H1 (cell line): ENCODE measurements at regions not wholly inside any gene's neighbourhood (a gene's known extent, or its start where the extent isn't known, plus 50 kb on each side); places are given as distances from the start of the nearest gene placed in this dataset.

Experiments used
- MAFK ChIP-seq: IDR thresholded peaks from 2 replicates; pipeline ENCODE4 v1.6.1; 2012; ENCODE audit warnings: low read depth, mild to moderate bottlenecking, improper control_type of control experiment, low read length
- RAD21 ChIP-seq, 2 experiments: IDR thresholded peaks in 1 of 2; conservative IDR thresholded peaks in 1 of 2; 2 replicates each; pipeline ENCODE4 v1.6.1; 2011; ENCODE audit warnings: low read depth in 2 of 2, low read length in 2 of 2, improper control_type of control experiment in 1 of 2, inconsistent platforms in 1 of 2, mild to moderate bottlenecking in 1 of 2, moderate library complexity in 1 of 2
- TF ChIP-seq, protein P1 (sequence below), 3 experiments: IDR thresholded peaks; 1 replicate in 2 of 3; 2 replicates in 1 of 3; pipeline versions ENCODE4 v1.5.1 to v1.6.1; 2011; ENCODE audit warnings: low read length in 3 of 3, mild to moderate bottlenecking in 3 of 3, inconsistent platforms in 2 of 3, low read depth in 1 of 3, moderate library complexity in 1 of 3; ENCODE audit not compliant: insufficient read depth in 1 of 3; ENCODE audit errors: control extremely low read depth in 1 of 3

DNA sequence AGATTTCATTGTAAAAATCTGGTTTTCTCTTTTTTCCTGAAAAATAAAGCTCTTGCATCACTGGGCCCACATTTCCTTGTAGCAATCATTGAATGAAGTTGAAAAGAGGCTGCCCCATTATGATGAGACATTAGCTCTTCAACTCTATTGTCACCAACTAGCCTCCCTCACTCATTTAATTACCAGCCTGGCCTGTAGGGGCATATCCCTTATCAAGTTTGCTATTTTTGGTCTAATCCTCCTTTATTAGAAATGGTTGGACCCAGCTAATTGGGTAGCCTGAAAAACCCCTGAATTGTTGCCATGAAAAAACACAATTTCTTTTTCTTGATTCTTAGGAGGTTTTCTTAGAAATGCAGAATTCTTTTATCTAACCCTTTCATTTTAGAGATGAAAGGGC is 164.6 kb upstream of the CASK start:
- no peak for TF ChIP-seq MAFK
- TF ChIP-seq, protein P1, sequence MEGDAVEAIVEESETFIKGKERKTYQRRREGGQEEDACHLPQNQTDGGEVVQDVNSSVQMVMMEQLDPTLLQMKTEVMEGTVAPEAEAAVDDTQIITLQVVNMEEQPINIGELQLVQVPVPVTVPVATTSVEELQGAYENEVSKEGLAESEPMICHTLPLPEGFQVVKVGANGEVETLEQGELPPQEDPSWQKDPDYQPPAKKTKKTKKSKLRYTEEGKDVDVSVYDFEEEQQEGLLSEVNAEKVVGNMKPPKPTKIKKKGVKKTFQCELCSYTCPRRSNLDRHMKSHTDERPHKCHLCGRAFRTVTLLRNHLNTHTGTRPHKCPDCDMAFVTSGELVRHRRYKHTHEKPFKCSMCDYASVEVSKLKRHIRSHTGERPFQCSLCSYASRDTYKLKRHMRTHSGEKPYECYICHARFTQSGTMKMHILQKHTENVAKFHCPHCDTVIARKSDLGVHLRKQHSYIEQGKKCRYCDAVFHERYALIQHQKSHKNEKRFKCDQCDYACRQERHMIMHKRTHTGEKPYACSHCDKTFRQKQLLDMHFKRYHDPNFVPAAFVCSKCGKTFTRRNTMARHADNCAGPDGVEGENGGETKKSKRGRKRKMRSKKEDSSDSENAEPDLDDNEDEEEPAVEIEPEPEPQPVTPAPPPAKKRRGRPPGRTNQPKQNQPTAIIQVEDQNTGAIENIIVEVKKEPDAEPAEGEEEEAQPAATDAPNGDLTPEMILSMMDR (IDR thresholded peaks at IDR 0.05; ENCODE audit: control extremely low read depth in 1 of 3, insufficient read depth in 1 of 3, low read depth in 1 of 3, low read length in 3 of 3), result peak in 1 of 3 experiments; percentile 25; a peak in 1 of 4 replicates
- no peak; a peak in 1 of 4 replicates for TF ChIP-seq RAD21 (IDR thresholded peaks at IDR 0.05 in 1 of 2, conservative IDR thresholded peaks at IDR 0.05 in 1 of 2; ENCODE audit: low read depth in 2 of 2, low read length in 2 of 2)
